Activated CD4-positive, CD25-positive, alpha-beta regulatory T cell treated with anti-CD3 and anti-CD28 coated beads, Interleukin-2, amount 50 U/mL, for 24 hours (primary cell): ENCODE measurements at regions not wholly inside any gene's neighbourhood (a gene's known extent, or its start where the extent isn't known, plus 50 kb on each side); places are given as distances from the start of the nearest gene placed in this dataset.

Experiments
- ATAC-seq, 2 donors: fragments of 150-1000 bp; cut with Tn5 transposase; one replicate each; pipeline ENCODE4 v1.10.0; 2021; ENCODE audit warnings: mild to moderate bottlenecking in 1 of 2, moderate library complexity in 1 of 2

DNA sequence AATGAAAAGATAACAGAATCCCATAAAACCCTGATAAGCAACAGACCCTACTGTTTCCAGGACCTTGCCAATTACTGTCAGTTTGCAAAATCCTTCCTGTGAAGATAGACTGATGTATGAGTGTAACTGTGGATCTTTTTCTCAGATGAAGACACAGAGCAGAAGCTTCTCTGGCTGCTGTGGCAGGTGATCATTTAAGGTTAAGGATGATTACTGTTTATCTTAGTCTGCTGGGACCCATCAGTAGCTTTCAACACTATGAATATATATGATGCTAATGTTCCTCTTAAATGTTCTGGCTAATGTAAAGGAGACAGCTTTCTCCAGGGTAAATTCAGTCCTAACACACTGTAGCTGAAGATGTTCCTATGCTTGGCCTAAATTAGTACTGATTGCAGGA is 56.0 kb upstream of the CTTNBP2 start:
- no peak for ATAC-seq

DNA sequence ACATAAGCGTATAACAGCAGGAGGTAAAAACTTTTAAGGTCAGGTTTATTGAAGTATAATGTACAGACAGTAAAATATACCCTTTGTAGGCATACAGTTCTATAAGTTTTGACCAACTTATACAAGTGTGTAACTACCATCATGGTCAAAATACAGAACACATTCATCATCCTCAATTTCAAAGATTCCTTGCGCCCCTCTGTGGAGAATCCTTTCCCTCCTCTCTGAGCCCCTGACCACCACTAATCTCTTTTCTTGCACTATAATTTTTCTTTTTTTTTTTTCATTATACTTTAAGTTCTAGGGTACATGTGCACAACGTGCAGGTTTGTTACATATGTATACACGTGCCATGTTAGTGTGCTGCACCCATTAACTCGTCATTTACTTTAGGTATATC is 58.1 kb upstream of the CTTNBP2 start:
- ATAC-seq, result no peak

DNA sequence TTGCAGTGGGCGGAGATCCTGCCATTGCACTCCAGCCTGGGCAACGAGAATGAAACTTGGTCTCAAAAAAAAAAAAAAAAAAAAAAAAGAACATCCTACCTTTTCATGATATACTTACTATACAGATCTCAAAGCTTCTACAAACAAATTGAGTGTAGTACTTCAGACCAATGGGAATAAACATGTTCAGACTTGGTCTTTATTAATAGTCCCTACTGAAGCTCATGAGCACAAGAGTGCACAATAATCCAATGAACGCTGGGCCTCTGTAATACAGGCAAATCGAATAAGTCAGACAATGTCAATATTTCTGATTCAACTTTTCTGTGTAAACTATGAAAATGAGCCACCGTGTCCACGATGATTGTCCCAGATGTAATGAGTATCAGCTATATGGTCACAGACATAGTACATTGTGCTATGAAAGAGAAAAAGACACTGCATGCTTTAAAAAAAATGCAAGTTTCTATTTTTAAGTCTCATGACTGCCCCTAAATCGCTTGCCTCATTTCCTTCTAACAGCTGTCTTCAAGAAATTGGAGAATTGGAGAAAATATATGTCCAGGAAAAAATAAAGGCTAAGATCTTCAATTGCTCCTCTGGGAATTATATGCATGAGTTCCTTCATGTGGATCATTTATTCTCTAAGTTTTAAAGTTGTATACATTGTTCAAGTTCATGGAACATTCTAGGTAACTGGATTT is 64.0 kb upstream of the CTTNBP2 start:
- no peak for ATAC-seq

DNA sequence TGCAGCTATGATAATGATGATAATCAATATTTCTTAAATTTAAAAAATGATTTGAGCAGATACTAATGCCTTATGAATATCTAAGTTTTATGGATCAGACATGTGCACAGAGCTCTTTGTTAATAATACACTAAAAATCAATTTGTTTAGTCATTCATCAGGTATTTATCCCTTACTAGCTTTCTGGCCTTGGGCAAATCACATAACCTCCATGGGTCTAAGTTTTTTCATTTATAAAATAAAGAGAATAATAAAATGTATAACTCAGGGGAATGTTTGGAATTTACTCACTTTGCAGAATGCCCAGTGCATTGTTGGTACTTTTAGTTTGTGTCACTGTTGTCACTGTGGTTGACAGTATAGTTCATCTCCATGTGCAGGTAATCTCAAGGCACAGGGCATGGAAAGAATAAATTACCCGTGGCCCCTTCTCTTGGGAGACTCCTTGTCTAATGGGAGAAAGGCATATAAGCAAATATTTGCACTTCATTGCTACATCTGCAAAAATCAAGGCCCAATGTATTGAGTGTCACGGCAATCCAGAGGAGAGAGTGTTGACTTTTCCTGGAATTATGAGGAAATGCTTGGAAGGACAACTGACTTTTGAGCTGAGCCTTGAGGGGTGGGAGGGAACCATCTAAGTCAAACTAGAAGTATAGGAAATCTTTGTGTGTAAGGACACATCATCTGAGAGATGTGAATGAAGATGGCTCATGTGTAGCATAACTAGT is 64.7 kb upstream of the CTTNBP2 start:
- no peak for ATAC-seq

DNA sequence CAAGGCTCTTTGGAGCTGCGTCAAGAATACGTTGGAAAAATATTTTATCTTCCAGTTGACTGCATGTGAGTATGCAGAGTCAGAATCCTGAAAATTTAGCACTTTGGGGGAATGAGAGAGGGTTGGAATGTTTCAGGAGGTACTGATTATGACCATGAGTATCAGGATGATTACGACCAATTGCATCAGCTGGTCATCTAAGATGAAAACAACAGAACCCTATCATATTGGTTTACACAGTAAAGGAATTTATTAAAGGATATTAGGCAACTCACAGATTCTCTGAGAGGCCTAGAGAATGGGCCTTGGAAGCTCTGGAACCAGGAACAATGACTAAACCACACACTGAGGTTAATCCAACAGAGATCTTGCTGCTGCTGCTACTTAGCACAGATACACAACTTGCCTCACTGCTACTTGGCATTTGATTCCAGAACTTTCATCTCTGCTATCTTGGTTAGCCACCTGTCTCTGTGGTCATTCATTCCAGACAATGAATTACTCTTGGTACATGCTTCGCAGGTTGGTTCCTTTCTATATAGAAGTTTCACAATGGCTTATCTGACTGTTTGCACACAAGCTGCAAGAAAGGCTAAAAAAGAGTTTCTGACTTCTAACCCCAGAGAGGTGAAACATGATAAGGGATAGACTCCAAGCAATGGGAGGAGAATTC is 68.0 kb upstream of the CTTNBP2 start:
- ATAC-seq, result no peak

DNA sequence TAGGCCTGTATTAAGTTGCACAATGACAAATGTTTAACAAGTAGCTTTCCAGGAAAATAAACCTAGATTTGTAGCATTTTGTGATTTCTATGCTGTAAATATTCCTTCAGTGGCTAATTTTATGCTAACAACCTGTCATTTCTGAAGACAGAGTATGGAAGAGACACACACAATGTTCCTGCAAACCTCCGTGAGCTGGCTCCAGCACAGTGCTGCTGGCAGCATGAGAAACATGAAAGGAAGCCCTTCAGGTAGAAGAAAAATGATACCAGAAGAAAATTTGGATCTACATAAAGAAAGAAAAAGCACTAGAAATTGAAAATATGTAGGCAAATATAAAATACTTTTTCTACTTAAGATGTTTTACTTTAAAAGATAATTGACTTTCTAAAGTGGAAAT is 69.5 kb upstream of the CTTNBP2 start:
- ATAC-seq, result no peak

DNA sequence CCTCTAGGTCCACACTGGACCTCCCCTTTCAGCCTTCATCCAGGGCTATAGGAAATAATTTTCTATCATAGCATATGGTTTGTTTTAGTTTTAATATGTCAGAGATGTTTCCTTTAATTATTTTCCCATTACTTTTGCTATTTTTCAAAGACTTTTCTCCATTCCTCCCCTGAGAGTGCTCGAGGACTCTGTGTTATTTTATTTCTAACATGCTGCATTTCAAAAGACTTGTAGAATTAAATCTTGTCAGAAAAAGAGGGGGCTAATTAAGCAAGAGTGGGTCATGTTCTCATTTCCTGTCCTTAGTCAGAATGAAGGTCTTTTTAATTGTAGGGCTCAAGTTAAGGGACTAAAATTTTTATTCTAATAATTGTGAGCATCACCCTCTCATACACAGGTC is 71.6 kb upstream of the CTTNBP2 start:
- no peak for ATAC-seq

DNA sequence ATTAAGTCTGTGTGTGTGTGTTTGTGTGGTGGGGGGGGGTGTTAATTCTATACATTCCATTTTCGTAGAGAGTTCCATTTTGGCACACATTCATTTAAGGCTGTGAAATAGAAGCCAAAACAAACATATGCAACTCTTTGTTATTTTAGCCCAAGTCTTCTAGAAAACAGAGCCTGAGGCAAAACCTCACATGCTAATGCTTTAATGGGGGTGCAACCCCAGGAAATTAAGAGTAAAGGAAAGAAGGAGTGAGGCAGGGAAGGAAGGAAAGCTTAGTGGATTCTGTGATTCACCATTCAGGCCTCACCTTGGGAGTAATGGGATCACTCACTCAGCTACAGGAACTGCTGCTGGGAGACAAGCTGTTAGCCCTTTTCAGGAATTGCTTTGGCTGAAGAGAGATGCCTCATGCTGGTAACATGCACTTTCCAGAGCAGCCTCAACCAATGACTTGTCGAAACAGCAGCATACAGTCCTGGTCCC is 73.0 kb upstream of the CTTNBP2 start:
- ATAC-seq, result no peak

DNA sequence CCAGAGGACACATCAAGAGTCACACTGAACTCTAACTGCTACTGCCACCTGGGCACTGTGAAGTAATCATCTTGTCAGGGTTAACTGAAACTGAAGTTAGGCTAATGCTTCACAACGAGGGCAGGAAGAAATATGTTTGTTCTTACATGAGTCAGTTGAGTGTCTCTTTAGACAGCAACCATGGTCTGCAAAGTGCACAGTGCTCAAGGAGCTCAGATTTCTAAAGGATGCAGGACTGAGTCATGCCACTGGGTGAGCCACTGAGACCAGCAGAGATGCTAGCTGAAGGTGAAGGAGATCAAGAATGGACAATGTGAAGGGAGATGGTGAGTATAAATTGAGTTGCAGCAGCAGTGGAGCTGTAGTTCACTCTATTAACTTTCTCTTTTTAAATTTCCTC is 76.0 kb upstream of the CTTNBP2 start:
- ATAC-seq, result no peak

DNA sequence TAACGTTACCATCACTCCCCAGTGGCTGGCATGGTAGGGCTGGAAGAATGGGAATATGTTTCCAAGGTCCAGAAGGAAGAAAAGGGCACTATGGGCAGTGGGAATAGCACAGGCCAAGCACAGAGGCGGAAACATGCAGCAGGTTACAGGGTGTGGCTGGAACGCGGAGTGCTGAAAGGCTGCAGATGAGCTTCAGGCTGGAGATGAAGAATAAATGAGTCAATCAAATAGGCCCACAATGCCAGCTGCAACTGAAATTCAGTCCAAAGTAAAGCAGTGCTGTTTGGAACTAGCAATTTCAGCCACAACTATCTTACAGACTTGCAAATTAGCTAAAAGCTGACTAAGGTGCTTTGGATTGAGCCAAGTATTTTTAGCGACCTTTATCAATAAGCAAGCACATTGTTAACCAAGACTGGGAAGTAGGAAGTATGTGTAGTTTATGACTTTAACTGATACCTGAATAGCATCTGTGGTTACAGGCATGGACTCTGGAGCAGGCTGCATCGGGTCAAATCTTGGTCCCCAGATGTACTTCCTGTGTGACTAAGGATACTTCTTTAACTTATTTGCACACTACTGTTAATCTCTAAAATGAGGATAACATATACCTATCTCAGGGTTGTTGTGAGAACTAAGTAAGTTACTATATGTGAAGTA is 77.5 kb upstream of the CTTNBP2 start:
- ATAC-seq, result no peak

DNA sequence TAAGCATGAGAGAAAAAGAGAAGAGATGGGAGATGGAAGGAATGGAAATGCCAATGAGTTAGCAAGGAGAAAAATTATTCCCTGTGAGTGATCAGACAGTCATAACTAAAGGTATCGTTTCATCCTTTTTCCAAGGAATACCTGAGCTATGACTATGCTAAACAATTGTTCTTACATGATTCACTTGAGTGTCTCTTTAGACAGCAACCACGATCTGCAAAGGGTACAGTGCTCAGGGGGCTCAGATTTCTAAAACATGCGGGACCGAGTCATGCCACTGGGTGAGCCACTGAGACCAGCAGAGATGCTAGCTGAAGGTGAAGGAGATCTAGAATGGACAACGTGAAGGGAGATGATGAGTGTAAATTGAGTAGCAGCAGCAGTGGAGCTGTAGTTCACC is 78.0 kb upstream of the CTTNBP2 start:
- no peak for ATAC-seq

DNA sequence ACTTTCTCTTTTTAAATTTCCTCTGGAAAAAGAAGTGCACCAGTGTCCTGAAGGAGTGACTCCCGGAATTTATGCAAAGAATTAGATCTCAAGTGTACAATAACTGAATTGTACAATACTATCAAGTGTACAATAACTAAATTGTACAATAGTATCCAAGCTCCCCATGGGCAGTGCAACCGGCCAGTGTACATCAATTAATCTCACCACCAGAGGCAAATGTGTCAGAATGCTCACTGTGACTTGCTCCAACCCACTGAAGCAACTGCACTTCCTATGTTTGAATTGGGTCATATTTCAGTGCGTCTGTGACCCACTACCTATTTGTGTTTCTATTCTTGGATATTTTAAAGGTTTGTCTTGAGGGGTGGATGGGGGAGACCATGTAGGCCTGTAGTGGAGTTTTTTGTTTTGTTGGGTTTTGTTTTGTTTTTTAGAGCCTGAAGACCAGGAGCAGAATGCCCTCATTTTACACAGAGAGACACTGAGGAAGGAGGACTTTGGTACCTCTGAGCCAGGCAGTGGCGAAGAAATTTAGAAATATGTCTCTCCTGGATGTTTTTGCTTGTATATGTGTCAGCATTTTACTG is 78.5 kb upstream of the CTTNBP2 start:
- no peak for ATAC-seq

DNA sequence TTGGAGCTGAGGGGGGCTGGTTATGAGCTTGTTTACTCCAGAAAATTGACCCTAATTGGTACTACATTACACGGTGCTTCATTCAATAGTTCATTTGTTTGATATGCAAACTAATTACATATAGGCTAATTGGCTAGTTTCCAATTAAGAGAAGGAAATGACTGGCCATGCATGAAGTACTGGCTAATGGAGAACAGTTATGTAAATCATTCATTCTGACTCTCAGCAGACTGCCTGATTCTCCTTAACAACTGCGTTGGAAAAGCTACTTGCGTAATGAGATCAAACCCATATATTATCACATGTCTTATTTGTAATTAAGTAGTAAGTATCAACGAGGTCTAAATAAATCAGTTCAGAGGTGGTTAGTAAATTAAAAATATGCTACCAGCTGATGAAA is 81.8 kb upstream of the CTTNBP2 start:
- ATAC-seq, result no peak

DNA sequence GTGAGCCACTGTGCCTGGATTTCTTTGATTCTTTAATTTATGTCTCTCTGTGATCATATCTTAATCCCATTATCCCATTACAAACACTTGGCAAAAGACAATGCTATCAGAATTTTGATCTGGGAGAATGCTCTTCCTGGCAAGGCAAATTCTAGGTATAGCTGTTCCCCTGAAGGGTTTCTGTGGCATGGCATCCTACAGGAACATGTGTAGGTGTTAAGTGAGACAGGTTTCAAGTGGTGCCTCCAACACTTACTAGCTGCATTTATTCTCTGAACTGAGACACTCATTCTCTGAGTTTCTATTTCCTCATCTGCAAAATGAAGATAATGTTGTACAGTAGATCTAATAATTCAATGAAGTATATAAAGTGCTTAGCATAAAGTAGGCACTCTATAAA is 87.1 kb upstream of the CTTNBP2 start:
- ATAC-seq, result no peak

DNA sequence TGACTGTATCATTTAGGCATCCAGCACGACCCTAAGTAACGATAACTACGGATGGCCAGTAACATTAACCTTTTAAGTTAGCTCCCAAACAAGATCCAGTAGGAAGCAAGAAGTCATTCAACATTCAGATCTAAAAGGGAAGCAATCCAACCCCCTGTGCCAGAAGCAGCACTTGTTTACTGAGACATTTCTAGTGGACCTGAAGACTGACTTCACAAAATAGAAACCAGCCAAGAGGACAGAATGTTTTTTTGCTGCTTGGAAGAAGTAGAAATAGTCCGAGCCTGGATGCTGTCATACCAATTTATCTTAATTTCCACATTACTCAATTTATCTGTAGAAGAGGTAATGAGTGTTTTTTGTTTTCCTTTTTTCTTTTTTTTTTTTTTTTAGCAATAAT is 88.0 kb upstream of the CTTNBP2 start:
- no peak for ATAC-seq

DNA sequence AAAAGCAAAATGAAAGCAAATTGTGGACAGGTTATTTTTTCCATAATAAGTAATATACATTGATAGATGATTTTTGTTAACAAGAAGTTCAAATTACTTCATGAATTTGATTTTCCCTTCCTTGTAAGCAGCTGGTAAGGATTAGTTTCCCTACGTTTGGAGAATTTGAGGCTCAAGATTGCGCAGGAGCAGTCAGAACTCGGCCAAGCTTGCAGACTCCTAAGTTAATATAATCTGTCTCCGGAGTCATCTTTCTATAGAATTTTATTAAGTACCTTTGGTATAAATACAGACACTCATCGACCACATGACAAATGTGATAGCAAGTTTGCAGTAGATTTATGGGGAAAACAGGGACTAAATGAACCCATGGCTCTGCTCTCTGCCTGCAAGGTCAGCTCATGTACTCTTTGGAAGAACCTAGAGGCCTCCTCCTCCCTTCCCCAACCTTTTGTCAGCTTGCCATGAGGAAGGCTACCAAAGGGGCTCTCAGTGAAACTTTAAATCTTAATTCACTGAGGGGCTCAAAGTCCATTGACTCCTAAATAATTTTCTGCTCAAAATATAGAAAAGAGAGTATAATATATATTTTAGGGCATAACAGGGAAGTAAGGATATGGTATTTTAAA is 89.2 kb upstream of the CTTNBP2 start:
- ATAC-seq, result no peak

DNA sequence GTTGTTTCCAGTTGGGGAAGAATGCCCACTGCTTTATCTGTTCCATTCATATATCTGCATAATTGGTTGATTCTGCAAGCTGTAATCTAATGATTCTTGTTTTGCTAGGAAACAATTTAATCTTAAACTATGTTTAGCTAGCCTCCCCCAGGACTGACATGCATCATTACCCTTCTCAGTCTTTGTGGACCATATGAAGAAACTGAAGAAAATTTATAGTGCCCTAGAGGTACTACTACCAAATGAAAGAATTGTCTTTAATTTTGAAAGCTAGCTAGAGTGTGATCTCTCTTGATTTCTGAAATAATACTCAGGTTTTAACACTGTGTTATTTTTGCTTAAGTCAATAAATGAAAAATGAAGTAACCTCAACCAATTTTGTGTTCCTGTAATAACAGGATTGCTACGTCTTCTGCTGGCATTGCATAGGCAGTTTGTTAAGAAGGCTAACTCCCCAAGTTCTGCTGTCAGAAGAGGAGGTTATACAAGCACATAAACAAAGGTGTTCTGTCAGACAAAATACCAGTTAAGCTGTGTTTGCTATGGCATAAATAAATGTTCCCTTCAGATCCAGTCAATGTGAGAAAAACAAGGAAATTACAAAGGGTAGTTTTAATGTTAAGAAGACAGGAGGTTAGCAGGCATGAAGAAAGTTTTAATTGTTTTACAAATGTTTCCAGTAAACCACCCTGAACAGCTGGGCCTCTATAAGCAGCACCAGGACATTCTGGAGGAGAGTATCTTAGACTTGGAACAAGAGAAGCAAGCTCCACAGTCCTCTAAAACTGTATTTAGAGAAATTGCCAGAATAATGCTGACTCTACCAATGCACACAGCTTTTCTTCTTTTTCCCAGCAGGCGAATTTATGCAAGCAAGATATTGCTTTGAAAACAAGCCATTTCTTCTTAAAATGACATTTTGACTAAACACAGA is 90.3 kb upstream of the CTTNBP2 start:
- ATAC-seq, result no peak

DNA sequence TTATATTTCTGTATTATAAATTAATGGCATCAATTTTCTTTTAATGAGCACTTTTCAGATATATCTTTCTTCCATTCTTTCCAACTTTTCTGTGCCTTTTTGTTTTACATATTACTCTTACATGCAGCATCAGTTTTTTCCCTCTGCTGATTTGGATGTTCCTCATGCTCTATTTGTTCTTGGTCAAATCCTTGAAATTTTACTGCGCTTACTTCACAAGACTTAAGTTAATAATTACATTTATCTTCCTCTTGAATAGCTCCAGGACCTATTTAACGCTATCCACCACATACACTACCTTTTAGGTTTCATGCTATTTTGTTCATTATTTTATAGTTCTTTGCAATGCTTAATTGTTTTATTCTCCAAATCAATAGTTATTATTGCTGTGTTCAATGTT is 97.6 kb upstream of the CTTNBP2 start:
- ATAC-seq, result no peak

DNA sequence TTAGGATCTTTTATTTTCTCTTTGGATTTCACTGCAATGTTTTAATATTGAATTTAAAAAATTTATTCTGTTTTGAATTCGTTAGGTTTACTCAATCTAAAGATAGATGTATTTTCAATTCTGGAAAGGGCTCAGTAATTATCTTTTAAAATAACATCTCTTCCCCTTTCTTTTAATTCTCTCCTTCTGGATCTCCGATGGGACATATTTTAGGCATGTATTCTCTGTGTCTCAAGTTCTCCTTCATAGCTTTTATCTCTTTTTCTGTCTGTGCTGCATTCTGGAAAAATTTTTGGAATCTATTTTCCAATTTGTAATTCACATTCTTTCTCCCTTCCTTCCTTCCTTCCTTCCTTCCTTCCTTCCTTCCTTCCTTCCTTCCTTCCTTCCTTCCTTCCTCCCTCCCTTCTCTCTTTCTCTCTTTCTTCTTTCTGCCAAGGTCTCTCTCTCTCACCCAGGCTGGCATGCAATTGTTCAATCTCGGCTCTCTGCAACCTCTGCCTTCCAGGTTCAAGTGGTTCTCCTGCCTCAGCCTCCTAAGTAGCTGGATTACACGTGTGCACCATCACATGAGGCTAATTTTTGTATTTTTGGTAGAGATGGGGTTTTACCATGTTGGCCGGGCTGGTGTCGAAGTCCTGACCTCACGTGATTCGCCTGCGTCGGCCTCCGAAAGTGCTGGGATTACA is 98.5 kb upstream of the CTTNBP2 start:
- ATAC-seq, result no peak

DNA sequence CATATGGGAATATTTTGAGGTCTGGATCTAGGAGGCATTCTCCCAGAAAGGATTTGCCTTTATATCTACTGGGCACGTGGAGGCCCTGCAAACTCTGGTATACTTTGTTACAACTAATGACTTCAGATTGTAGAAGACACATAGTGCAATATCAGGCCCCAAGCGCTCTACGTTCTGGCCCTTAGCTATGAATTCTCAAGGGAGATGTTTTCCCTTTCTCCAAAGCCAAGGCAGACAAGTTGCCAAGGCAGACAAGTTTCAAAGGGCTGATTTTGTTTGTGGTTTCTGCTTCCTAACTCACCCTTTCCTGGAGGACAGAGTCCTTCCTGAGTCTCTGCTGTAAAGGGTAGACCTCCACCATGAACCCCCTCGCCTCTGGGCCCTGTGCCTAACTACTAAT is 99.4 kb upstream of the CTTNBP2 start:
- ATAC-seq, result no peak

DNA sequence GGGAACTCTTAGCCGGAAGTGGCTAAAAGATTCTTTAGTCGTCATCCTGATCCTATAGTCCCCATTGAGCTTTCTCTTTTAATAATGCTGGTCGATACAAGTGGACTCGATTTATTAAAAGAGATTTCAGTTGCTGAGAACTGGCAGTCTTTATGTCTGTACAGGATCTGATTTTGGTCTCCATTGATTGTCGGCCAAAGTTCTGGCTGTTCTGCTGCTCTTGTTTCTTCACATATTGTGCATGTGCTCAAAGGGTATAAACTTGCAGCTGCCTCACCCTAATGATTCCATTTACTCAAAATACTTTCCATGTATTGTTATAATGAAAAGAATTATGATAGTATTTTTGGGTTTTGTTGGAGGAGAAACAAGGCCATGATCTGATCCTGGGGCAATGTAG is 100.7 kb upstream of the CTTNBP2 start:
- no peak for ATAC-seq
